Hepatocyte (in vitro differentiated cells): ENCODE measurements at regions not wholly inside any gene's neighbourhood (a gene's known extent, or its start where the extent isn't known, plus 50 kb on each side); places are given as distances from the start of the nearest gene placed in this dataset.

ENCODE experiments used
- CTCF ChIP-seq: fragments of 200-600 bp; sonication (generic); IDR thresholded peaks from 2 replicates; pipeline ENCODE4 v1.5.1; 2016; ENCODE audit warnings: antibody characterized with exemption, mild to moderate bottlenecking; ENCODE audit not compliant: poor library complexity
- EZH2 ChIP-seq: fragments of 200-600 bp; sonication (generic); IDR thresholded peaks from 2 replicates; pipeline ENCODE4 v1.6.1; 2016; ENCODE audit warnings: antibody characterized with exemption, mild to moderate bottlenecking, borderline replicate concordance

- TF ChIP-seq EZH2 (no peak), CTCF (no peak)
Observed at GRCh38 chr3:64400706-64401105, 175.4 kb upstream of the PRICKLE2 start.
